Activated CD8-positive, alpha-beta memory T cell treated with anti-CD3 and anti-CD28 coated beads, Interleukin-2, amount 50 U/mL, for 4 hours (primary cell): ENCODE measurements at regions not wholly inside any gene's neighbourhood (a gene's known extent, or its start where the extent isn't known, plus 50 kb on each side); places are given as distances from the start of the nearest gene placed in this dataset.

Source experiments
- DNase-seq: peaks from one replicate; pipeline ENCODE4 v3.0.0-alpha.2; 2020

DNA sequence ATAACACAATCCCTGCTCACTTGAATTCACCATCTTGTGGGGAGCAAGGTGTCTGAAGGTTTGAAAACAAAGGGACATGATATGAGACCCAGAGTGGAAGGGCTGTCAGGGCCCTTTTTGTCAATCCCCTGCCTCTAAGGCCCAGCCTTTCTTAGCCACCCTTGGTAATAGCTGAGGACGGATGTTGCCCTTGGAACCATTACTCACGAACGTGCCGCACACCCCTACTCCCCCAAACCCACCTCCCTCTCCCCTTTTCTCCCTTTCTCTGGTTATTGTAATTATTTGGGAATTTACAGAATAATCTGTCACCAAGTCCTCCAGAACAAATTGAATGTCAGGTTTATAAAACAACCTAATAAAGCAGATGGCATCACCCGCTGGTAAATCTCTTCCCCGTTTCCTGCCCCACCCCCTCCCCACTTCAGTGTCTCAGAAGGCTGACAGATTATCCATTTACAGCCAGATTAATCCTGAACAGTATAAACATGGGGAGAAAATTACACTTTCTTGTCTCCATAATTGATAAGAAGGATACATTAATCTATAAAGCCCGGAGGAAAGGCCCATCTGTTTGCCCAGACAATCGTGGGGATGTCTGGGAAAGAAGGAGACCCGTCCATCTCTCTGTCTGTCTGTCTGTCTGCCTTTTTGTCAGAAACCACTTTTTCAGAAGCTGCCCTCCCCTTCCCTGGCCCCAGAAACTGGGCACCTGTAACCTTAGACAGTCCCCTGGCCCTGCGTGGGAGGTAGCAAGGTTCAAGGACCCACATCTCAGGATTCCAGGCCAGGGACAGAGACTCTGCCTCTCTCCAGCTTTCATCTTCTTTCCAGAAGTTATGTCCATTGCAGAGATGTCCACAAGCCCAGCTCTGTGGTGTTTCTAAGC lies 60.6 kb upstream of the CD34 start:
- DNase-seq, result no peak

DNA sequence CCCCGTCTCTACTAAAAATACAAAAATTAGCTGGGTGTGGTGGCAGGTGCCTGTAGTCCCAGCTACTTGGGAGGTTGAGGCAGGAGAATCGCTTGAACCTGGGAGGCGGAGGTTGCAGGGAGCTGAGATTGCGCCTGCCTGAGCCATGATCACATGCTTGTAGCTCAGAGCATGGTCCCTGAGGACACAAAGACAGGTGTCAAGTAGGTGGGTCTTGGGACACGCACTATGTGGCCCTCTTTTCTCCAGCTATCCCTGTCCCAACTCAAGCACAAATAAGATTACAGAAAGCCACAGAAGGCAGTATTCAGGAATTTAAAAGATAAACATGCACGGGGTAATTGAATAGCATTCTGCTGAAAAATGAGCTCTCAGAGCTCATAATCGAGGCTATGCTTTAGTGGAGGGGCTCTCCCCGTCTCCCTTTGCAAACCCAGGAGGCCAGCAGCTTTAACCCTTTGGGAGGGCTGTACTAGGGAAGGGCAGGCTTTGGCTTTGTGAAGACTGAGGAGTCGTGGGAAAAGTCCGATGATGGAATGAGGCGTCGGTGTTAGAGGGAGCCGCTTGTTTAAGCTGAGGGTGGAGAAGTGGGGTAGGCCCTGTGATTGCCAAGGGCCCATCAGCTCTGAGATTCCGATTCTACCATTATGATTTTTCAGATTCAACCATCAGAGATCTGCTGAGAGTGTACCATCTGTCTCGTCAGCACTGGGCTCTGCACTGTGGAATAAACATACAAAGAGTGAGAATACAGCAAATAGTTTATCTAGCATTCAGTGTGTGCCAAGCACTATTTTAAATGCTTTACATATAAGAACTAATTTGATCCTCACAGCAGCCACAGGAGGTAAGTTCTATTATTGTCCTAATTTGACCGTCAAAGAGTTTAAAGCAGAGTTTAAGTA lies 59.7 kb upstream of the CD34 start:
- DNase-seq, result no peak

- DNase-seq, result no peak
These were observed 58.6 kb upstream of the CD34 start for GRCh38 chr1:207969528-207969927.

GRCh38 chr1:207968521-207969009 lies 57.6 kb upstream of the CD34 start:
- no peak for DNase-seq

- no peak for DNase-seq
These were observed 56.8 kb upstream of the CD34 start for GRCh38 chr1:207967703-207968102.

GRCh38 chr1:207966521-207966920 lies 55.6 kb upstream of the CD34 start:
- no peak for DNase-seq

- DNase-seq, result no peak
These were observed 54.8 kb upstream of the CD34 start for GRCh38 chr1:207965392-207966387.

DNA sequence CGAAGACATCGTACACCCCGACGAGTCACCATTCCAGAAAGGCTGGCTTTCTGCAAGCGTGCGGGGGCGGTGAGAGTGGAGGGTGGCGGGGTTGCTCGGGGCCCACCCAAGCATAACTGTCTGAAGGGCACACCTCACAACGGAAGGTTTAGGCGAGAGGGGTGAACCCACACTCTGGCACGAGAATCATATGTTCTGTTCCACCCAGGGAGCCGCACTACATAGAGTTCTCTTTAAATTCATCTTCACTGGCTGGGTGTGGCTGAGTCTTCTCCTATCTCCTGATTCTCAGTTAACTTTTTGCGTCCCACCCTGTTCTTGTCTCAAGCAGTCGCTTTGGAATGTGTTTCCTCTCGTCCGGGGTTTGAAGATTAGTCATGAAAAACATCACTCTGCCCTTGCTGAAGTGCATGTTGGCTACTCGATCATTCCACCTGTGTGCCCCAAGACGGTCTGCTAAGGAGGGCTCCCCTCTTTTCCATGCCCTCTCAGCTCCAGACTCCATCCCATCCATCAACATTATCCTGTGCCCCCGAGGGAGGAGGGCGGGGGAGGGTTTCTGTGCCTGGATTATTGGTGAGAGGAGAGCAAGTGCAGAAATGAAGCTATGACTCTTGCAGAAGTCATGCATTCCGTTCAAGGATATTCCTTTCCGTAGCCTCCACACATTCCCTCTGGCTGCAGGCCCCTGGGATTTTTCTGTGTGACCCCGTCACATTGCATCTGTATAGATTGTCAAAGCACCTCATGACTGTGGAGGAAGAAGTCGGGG lies 53.5 kb upstream of the CD34 start:
- no peak for DNase-seq

DNA sequence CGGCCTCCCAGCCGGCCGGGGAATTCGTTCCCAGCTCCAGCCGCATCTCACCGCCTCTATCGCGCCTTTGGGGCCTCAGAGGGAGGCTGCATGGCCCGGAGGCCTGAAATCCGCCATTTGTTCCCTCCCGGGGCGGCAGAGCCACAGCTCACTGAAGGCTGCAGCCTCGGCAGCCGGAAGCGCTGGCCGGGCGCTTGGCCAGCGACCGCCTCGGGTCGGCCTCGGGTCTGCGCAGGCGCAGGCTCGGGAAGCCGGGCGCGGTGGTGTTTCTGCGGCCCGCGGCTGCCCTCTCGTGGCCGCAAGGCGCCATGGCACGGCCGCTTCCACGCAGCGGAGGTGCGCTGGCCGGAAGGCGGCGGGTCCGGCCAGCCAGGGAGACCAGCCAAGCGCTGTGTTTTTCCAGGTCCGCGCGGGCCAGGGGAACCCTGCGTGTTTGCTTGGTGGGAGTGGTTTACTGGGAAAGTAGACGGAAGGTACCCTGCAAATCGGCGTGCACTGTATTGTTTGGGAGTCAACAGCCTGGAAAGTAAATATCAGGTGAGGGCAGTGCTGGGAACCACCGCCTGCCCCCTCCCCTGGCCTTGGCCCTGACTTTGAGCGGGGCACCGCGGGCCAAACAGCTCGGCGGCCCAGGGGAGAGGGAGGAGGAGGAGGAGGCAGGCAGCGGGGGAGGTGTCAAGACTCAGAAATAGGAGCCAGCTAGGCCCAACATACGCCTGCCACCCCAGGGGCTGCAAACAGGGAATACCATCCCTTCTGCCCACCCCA lies 52.7 kb upstream of the CD34 start:
- peak; percentile 84 for DNase-seq

DNA sequence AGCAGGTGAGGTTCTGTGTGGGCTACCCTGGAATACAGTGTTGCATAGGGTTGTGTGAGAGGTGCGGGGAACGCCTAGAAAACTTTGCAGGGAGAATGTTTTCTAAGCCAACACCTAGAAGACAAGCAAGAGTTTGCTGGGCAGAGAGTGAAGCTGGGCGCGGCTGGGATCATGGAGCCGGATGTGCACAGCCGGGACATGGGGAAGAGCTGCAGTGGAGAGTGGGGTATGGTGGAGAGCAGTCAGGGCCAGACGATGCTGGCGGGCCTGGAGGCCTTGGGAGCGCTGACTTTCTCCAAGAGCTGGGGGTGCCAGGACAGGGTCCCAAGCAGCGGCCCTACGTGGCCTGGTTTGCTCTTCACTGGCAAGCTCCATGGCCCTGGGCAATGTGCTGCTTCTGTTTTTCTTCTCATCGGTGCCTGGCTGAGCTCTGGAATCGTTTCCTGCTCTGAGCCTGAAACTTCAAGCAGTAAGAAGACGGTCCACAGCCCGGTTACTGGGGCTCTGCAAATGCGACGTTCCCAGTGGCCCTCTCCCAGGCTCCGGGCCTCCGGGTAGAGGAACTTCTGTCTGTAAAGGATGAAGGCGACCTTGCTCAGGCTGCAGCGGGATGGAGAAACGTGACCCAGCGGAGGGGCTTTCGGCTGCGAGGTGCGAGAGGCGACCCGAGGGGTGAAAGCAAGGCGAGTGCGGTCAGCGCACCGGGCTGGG lies 51.9 kb upstream of the CD34 start:
- peak; percentile 16 for DNase-seq
